ENCODE measurements at regions not wholly inside any gene's neighbourhood (a gene's known extent, or its start where the extent isn't known, plus 50 kb on each side); places are given as distances from the start of the nearest gene placed in this dataset.
"Not testable (repeated sequence)": the region's sequence is repeated elsewhere in the genome, so short reads cannot be mapped to it uniquely, and the experiment has no call there.

DNA sequence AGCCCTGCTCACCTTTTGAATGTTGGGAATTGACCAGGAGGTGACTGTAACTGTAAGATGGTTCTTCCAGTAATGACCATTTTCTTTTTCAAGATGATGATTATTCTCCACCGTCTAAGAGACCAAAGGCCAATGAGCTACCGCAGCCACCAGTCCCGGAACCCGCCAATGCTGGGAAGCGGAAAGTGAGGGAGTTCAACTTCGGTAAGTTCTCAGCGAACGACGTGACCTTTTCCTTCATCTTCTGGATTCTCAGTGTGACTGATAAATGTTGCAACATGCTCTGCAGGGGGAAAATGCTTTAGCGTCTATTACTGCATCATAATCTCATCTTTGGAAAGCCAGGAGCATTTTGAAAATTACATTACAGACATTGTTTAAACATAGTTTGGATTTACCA lies 89.5 kb upstream of the SPDYE9 start:
- DNase-seq (ENCODE audit: low read depth in 2 of 2), result not testable (repeated sequence)

DNA sequence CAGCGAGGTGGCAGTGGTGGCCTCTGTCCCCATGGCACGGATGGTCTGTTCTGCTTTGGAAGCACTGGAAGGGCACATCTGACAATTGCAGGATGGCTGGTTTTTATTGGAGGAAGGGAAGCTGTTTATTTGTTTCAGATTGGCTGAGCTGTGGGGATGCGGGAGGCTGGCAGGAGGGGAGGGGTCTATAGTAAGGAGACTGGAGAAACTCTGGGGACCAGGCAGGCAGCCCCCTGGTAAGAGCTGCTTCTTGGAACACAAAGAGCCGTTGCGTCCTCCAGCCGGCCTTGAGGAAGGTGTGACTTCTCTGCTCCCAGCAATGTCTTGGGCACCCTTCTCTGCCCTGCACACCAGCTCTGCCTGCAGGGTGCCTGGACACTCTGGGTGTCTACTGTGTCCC lies 85.1 kb upstream of the SPDYE9 start:
- not testable (repeated sequence) for DNase-seq (ENCODE audit: low read depth in 2 of 2)

DNA sequence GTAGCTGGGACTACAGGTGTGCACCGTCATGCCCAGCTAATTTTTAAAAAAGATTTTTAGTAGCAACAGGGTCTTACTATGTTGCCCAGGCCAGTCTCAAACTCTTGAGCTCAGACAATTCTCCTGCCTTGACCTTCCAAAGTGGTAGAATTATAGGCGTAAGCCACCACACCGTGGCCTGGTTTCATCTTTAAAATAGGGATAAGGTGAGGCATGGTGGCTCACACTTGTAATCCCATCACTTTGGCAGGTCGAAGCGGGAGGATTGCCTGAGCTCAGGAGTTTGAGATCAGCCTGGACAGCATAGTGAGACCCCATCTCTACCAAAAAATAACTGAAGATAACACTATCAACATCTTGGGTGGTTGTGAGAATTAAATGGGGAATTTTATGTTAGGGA lies 84.6 kb upstream of the SPDYE9 start:
- not testable (repeated sequence) for DNase-seq (ENCODE audit: low read depth in 2 of 2)

DNA sequence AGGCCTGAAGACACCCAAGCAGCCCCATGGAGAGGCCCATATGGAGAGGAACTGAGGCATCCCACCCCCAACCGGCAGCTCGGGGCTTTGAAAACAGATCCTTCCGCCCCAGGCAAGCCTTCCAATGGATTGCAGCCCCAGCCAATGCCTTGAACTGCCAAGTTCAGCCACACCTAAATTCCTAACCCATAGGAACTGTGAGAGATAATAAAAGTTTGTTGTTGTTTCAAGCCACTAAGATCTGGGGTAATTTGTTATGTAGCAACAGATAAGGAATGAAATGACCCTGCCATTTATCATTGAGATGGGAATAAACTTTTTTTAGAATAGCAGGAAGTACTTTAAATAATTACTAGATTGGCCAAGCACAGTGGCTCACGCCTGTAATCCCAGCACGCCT lies 80.3 kb upstream of the SPDYE9 start:
- DNase-seq (ENCODE audit: low read depth in 2 of 2), result not testable (repeated sequence)

DNA sequence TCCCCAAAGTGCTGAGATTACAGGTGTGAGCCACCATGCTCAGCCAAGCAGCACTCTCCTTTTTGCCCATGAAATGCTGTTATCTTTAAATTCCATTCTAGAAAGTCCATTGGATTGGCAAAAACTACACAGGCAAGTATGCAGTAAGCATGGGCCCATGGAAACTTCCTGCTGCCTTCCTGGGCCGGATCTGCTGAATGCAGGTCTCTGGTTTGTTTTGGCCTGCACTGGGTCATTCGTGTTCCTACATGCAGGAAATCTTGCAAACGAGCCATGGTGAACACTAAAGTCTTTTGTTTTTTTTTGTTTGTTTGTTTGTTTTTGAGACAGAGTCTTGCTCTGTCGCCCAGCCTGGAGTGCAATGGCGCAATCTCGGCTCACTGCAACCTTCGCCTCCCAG lies 76.8 kb upstream of the SPDYE9 start:
- DNase-seq (ENCODE audit: low read depth in 2 of 2), result not testable (repeated sequence)

DNA sequence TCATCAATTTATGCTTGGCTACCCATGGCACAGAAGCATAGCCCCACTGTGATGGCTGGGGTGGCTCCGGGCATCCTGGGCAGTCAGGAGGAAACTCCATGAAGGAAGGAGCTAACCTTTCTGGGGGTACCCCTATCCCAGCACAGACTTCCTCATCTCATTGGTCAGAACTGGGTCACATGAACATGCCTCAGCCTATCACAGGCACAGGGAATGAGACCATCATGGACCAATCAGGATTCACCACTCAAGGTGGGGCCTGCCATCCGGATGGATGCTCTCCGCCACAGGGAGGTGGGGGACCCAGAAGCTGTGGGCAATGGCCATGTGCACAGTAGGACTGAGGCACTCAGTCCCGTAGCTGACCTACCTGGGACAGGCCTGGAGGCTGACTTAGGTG lies 75.9 kb upstream of the SPDYE9 start:
- not testable (repeated sequence) for DNase-seq (ENCODE audit: low read depth in 2 of 2)

DNA sequence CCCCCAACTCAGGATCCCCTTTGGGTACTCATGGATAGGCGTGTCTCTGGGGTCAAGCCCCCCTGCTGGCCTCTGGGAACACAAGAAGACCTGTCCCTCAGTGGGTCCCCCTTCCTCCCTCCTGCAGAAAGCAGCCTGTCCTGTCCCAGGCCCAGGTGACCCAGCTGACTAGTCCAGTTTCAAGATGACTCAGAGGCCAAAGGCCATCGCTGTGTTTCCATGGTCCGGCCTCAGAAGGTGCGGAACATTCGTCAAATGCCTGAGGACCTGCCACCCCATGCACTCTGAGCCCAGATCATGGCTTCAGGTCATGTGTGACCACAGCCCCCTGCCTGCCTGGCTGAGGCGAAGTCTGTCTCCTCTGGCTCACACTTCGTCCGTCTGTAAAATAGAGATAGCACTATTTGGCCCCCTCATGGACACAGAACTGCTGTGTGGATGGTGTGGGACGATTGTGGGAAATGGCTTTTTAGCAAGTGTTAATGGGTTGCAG lies 71.4 kb upstream of the SPDYE9 start:
- DNase-seq (ENCODE audit: low read depth in 2 of 2), result not testable (repeated sequence)

DNA sequence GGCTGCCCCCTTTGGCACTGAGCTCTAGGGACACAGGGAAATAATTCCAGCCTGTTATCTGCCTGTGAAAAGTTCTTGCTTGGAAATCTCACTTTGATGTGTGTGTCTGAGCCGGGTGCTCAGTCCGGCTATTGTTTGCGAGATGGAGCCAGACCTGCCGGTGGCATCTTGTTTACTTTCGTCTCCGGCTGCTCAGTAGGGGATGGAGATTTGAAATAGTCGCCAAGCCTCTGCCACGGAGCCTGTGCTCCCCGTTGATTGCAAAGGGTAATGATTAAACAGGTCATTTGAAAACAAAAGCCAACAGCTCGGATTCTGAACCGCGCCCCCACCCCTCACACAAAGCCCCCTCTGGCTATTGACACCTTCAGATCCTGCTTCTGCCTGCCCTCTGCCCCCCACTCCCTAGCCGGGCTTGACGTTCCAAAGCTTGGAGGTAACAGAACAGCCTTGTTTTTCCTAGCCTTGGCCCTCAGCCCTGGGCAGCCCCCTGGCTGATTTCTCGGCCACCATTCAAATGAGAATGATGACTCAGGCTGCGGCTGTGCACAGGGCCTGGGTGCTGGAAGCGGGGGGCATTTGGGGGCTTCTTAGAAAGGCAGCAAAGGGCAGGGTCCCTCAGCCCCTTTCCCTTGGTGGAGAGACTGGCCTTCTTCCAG lies 70.8 kb upstream of the SPDYE9 start:
- DNase-seq (ENCODE audit: low read depth in 2 of 2), result not testable (repeated sequence)

DNA sequence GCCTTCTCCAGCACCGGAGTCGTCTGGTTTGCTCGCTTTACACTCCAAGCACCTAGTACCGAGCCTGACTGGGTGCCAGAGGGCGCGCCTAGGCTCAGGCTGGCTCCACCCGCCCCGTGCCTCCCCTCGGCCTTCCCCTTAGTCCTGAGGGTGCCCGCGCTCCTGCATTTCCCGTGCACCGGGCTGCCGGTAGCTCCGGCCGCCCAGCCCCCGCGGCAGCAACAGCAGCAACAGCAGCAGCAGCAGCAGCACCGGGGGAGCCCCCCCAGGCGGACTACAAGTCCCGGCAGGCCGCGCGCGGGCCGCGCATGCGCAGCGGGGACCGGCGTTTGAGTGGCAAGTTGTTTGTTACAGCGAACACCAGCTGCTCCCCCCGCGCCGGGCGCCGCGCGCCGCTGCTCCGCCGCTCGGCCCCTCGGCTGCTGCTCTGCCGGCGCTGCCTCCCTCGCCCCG lies 68.8 kb upstream of the SPDYE9 start:
- peak; percentile 58 to 65 for DNase-seq (ENCODE audit: low read depth in 2 of 2)

DNA sequence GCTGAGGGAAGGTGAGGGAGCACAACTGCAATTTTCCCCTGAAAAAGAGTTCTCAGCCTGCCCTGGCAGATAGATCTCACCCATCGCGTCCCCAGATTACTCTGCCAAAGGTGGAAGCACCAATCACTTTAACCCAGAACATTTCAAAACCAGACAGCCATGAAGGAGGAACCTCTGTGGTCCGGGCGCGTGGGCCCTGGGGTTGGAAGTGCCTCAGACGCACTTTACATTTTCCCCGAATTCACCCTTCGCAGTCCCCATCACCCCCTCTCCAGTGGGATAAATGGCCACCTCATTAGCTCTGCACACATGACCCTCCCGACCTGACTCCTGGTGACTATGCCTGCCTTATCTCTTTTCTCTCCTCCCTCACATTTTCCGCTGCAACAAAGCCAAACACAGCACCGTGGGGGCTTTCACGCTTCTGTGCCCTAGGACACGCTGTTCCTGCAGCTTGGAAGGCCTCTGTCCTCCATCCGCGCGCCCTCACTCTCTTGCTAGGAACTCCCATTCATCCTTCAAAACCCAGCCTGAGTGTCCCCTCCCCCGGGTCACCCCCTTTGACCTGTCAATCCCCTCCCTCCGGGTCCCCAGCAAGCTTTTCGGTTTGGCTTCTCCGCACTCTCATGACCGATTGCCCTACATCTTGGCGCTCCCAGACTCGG lies 68.2 kb upstream of the SPDYE9 start:
- DNase-seq (ENCODE audit: low read depth in 2 of 2), result not testable (repeated sequence)

DNA sequence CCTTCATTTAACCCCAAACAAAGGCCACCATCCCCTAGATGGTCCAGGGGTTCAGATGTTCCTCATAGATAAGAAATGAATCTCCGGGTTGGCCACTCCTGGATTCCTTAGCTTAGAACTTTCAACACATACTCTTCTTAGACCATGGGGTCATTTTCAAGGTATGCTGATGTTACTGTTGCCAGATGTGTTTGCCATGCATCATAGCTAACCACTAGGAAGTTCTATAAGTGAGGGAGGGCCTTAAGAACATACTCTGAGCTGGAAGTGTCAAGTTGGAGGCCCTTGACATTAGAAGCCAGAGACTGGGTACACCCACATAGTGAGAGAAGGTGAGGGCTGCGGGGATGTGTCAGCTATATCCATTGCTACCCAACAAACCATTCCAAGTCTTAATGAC lies 62.7 kb upstream of the SPDYE9 start:
- not testable (repeated sequence) for DNase-seq (ENCODE audit: low read depth in 2 of 2)

DNA sequence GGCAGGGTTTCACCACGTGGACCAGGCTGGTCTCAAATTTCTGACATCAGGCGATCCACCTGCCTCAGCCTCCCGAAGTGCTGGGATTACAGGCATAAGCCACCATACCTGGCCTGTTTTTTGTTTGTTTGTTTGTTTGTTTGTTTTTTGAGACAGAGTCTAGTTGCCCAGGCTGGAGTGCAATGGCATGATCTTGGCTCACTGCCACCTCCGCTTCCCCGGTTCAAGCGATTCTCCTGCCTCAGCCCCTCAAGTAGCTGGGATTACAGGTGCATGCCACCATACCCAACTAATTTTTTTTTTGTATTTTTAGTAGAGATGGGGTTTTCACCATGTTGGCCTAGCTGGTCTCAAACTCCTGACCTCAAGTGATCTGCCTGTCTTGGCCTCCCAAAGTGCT lies 61.8 kb upstream of the SPDYE9 start:
- DNase-seq (ENCODE audit: low read depth in 2 of 2), result not testable (repeated sequence)

DNA sequence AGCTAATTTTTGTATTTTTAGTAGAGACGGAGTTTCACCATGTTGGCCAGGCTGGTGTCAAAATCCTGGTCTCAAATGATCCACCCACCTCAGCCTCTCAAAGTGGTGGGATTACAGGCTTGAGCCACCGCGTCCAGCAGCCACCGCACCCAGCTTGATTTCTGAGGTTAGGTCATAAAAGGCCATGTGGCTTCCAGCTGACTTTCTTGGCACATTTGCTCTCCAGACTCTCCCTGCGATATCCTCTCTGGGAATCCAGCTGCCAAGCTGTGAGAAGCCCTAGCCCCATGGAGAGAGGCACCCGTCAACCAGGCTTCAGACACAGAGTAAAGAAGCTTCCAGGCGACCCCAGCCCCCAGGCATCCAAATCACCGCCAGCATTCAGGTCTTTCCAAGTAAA lies 58.2 kb upstream of the SPDYE9 start:
- not testable (repeated sequence) for DNase-seq (ENCODE audit: low read depth in 2 of 2)

DNA sequence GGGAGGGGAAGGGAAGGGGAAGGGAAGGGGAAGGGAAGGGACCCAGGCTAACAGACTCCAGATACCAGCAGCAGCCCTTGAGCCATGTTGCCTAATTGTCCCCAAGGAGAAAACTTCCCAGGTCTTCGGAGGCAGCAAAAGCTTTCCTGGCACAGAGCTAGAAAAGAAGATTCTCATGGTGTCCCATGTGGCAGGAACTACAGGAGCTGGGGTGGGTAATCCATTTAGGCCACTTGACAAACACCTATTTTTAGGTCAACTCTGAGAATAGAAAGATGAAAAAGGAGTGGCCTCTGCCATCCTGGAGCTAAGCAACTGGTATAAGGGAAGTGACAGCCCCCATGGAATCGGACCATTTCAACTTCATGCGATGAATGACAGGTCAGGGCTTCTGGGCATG lies 52.1 kb upstream of the SPDYE9 start:
- not testable (repeated sequence) for DNase-seq (ENCODE audit: low read depth in 2 of 2)

Measured in stimulated activated CD4-positive, alpha-beta T cell treated with anti-CD3 and anti-CD28 coated beads, Interleukin-1b, Interleukin-23, amount 100 ng/mL, for 4 hours (primary cell).